ENCODE measurements at regions not wholly inside any gene's neighbourhood (a gene's known extent, or its start where the extent isn't known, plus 50 kb on each side); places are given as distances from the start of the nearest gene placed in this dataset.

DNA sequence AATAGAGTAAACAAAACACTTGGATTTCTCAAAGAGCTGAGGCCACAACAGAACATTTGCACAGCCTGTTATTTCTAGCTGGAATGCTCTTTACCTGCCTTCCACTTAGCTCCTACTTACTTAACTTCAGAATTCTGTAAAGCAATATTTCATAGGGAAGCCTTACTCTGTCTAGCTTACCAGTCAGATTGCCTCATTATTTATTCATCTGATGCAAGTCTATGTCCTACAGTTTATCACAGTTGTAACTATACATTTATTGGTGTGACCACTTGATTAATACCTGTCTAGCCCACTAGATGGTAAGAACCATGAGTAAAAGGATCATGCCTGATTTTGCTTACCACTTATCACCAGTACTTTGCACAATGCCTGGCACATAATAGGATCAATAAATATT lies 56.1 kb upstream of the ME3 start:
- TF ChIP-seq, protein P1, sequence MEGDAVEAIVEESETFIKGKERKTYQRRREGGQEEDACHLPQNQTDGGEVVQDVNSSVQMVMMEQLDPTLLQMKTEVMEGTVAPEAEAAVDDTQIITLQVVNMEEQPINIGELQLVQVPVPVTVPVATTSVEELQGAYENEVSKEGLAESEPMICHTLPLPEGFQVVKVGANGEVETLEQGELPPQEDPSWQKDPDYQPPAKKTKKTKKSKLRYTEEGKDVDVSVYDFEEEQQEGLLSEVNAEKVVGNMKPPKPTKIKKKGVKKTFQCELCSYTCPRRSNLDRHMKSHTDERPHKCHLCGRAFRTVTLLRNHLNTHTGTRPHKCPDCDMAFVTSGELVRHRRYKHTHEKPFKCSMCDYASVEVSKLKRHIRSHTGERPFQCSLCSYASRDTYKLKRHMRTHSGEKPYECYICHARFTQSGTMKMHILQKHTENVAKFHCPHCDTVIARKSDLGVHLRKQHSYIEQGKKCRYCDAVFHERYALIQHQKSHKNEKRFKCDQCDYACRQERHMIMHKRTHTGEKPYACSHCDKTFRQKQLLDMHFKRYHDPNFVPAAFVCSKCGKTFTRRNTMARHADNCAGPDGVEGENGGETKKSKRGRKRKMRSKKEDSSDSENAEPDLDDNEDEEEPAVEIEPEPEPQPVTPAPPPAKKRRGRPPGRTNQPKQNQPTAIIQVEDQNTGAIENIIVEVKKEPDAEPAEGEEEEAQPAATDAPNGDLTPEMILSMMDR (conservative IDR thresholded peaks at IDR 0.05) = no peak
- TF ChIP-seq EZH2 (IDR thresholded peaks at IDR 0.05; ENCODE audit: low read depth) = no peak

Data from PC-9 (cell line).